GM06990 (cell line): ENCODE measurements at regions not wholly inside any gene's neighbourhood (a gene's known extent, or its start where the extent isn't known, plus 50 kb on each side); places are given as distances from the start of the nearest gene placed in this dataset.

Source experiments
- DNase-seq: peaks from one replicate; pipeline ENCODE4 v3.0.0-alpha.2; 2011; ENCODE audit not compliant: insufficient read length; ENCODE audit errors: extremely low read depth
- H3K27me3 ChIP-seq: replicated peaks from 2 replicates; pipeline ENCODE4 v1.6.0; 2011; ENCODE audit warnings: low read length; ENCODE audit not compliant: control insufficient read depth, insufficient read depth
- H3K36me3 ChIP-seq: 2 replicates; pipeline ENCODE4 v1.5.1; 2011; ENCODE audit warnings: low read length; ENCODE audit not compliant: control insufficient read depth, insufficient read depth
- H3K4me3 ChIP-seq: replicated peaks from 2 replicates; pipeline ENCODE4 v1.5.1; 2011; ENCODE audit warnings: low read depth, mild to moderate bottlenecking, control low read depth, low read length
- TF ChIP-seq, protein P1 (sequence below): IDR thresholded peaks from 2 replicates; pipeline ENCODE4 v1.5.1; 2011; ENCODE audit warnings: low read length, control low read depth, mild to moderate bottlenecking, inconsistent platforms; ENCODE audit not compliant: insufficient read depth, poor library complexity, severe bottlenecking

GRCh38 chr10:6920072-6921019, 340.3 kb upstream of the PRKCQ start:
- no peaks in the 10 kb centered on the region for H3K27me3 ChIP-seq
- H3K36me3 ChIP-seq: no peaks in the 10 kb centered on the region
- TF ChIP-seq, protein P1, sequence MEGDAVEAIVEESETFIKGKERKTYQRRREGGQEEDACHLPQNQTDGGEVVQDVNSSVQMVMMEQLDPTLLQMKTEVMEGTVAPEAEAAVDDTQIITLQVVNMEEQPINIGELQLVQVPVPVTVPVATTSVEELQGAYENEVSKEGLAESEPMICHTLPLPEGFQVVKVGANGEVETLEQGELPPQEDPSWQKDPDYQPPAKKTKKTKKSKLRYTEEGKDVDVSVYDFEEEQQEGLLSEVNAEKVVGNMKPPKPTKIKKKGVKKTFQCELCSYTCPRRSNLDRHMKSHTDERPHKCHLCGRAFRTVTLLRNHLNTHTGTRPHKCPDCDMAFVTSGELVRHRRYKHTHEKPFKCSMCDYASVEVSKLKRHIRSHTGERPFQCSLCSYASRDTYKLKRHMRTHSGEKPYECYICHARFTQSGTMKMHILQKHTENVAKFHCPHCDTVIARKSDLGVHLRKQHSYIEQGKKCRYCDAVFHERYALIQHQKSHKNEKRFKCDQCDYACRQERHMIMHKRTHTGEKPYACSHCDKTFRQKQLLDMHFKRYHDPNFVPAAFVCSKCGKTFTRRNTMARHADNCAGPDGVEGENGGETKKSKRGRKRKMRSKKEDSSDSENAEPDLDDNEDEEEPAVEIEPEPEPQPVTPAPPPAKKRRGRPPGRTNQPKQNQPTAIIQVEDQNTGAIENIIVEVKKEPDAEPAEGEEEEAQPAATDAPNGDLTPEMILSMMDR: peak; percentile 96
- peak; percentile 52 for DNase-seq
- no peak overlapping the region for H3K4me3 ChIP-seq

DNA sequence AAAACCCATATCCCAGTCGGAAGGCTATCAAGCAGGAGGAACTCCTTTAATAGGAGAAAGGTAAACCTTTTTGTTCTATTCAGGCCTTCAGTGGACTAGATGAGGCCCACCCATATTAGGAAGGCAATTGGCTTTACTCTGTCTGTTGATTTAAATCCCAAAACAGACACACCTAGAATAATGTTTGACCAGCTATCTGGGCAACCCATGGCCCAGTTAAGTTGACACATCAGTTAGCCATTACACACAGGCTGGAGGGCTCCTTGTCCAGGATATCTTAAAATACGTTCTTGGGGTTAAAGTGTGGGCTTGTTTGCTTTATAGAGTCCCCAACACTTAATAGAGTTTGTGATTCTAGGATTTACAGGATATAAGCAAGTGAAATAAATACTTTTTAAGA, 339.0 kb upstream of the PRKCQ start:
- no peak overlapping the region for H3K4me3 ChIP-seq
- no peak for DNase-seq
- no peaks in the 10 kb centered on the region for H3K36me3 ChIP-seq
- TF ChIP-seq, protein P1: no peak
- no peaks in the 10 kb centered on the region for H3K27me3 ChIP-seq

DNA sequence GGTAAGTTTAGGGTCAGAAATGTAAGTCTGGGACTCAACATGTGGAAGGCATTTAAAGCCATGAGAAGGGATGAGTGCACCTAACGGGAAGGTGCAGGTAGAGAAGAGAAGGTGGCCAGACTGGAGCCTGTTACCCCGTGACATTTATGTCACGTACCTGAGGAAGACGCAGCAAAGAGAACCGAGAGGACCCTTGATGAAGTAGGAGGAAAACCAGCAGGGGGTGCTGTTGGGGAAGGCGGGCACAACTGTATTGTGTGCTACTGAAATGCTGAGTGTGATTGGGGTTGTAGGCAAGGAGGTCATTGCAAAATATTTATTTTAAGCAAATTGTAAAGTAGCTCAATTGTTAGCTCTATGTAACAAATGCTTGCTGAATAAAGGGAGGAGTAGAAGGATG, 338.2 kb upstream of the PRKCQ start:
- Histone ChIP-seq H3K4me3 (no peak overlapping the region), H3K27me3 (no peaks in the 10 kb centered on the region), H3K36me3 (no peaks in the 10 kb centered on the region)
- TF ChIP-seq, protein P1: peak; percentile 82
- no peak for DNase-seq

DNA sequence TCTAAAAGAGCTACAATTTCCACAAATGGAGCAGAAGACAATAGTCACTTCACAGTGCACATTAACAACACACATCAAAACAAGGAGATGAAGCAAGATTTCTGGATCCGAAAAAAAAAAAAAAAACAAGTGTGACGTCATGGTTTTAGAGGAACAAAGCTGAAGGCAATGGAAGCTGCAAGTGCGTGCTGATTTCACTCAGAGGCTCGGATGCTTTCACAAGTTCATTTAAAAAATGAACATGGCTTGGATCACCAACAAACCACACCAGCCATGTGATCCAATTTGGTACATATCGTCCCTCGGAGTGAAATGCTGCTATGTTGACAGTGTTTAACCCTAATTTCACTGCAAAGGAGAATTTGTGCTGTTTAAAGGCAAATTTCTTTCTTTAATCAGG, 337.0 kb upstream of the PRKCQ start:
- Histone ChIP-seq H3K27me3 (no peaks in the 10 kb centered on the region), H3K36me3 (no peaks in the 10 kb centered on the region), H3K4me3 (no peak overlapping the region)
- TF ChIP-seq, protein P1: no peak
- no peak for DNase-seq

DNA sequence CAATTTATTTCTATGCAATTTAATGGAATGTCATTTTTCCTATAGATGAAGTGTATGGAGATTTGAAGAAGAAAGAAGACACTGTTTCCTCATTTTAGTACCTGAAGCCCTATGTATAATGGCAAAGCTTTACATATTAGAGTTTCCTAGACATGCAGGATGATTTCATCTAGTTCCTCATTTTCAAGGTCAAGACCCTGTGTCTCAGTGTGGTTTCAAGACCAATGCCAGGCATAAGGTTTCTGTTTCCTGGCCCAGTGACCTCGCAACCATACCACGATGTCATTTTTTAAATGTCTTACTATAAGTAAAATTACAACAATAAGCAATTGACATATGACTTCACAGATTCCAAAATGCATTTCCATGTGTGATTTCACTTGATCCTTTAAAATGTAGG, 336.5 kb upstream of the PRKCQ start:
- TF ChIP-seq, protein P1: no peak
- no peak overlapping the region for H3K4me3 ChIP-seq
- no peaks in the 10 kb centered on the region for H3K27me3 ChIP-seq
- DNase-seq: no peak
- no peaks in the 10 kb centered on the region for H3K36me3 ChIP-seq
